K562 (cell line): ENCODE measurements at regions not wholly inside any gene's neighbourhood (a gene's known extent, or its start where the extent isn't known, plus 50 kb on each side); places are given as distances from the start of the nearest gene placed in this dataset.

Experiments
- ATAC-seq: fragments of 200-7000 bp; cut with Tn5 transposase; 3 replicates; pipeline ENCODE4 v1.9.1; 2020; ENCODE audit warnings: moderate library complexity
- BruUV-seq: library from RNA; stranded (reverse); fragments of 400-500 nt; replicated peaks from 2 replicates; lab custom pipeline; 2021; lab: Mats Ljungman, UMichigan
- CTCF ChIA-PET: fragments of 300-600 bp; formaldehyde crosslinking; extraction: SDS; loops from one replicate; lab custom pipeline; 2021; ENCODE audit warnings: low intra/inter-chr PET ratio; lab: Yijun Ruan, JAX
- POLR2A ChIA-PET: fragments of 300-600, 350-650 bp; sonication (Branson Sonifier 250); formaldehyde crosslinking; extraction: SDS; loops from one replicate; lab custom pipeline; 2021; ENCODE audit warnings: antibody characterized with exemption, inconsistent platforms; lab: Yijun Ruan, JAX
- DNase-seq, 4 experiments: peaks; one replicate each; pipeline versions ENCODE4 v3.0.0 to v3.0.0-alpha.2; 2011 to 2018; ENCODE audit warnings: low spot score in 3 of 4, mixed read lengths in 3 of 4; ENCODE audit errors: extremely low read depth in 1 of 4
- FAIRE-seq: peaks from 2 replicates; lab custom pipeline; 2011; peaks lifted over from hg19 to GRCh38; lab: Jason Lieb, UNC
- H2AFZ ChIP-seq: 2 replicates; pipeline ENCODE4 v1.6.0; 2011; ENCODE audit warnings: low read depth, low read length, control low read depth, inconsistent platforms
- H3K27ac ChIP-seq: fragments of 200-600 bp; 3 replicates; pipeline ENCODE4 v1.8.0; 2011; ENCODE audit warnings: low read depth, mild to moderate bottlenecking, control low read depth, inconsistent platforms, low read length, moderate library complexity, mixed read lengths; ENCODE audit errors: extremely low read depth
- H3K27me3 ChIP-seq, 2 experiments: fragments of 300-600 bp in 1 of 2; 2 replicates in 1 of 2; 3 replicates in 1 of 2; pipeline versions ENCODE4 v1.6.0 to v1.8.0; 2011; ENCODE audit warnings: inconsistent platforms in 2 of 2, low read length in 2 of 2, mild to moderate bottlenecking in 1 of 2, mixed read lengths in 1 of 2, moderate library complexity in 1 of 2; ENCODE audit not compliant: control insufficient read depth in 2 of 2, insufficient read depth in 2 of 2
- H3K36me3 ChIP-seq: fragments of 300-600 bp; 3 replicates; pipeline ENCODE4 v1.8.0; 2011; ENCODE audit warnings: mild to moderate bottlenecking, low read length, inconsistent platforms; ENCODE audit not compliant: control insufficient read depth, insufficient read depth
- H3K4me1 ChIP-seq, 2 experiments: fragments of 200-600 bp in 1 of 2; replicated peaks in 1 of 2; 2 replicates in 1 of 2; 3 replicates in 1 of 2; pipeline versions ENCODE4 v1.5.1 to v1.8.0; 2011; ENCODE audit warnings: inconsistent platforms in 2 of 2, low read length in 2 of 2, mild to moderate bottlenecking in 1 of 2, mixed read lengths in 1 of 2, moderate library complexity in 1 of 2; ENCODE audit not compliant: control insufficient read depth in 2 of 2, insufficient read depth in 2 of 2
- H3K4me2 ChIP-seq: 2 replicates; pipeline ENCODE4 v1.6.1; 2011; ENCODE audit warnings: low read length, control low read depth, inconsistent platforms, mixed read lengths; ENCODE audit not compliant: insufficient read depth
- H3K4me3 ChIP-seq: fragments of 200-600 bp; sonication (generic), shearing (Covaris generic); 2 replicates; pipeline ENCODE4 v1.5.1; 2016; ENCODE audit warnings: control low read depth, inconsistent platforms
- H3K79me2 ChIP-seq: fragments of 200-600 bp; 3 replicates; pipeline ENCODE4 v1.8.0; 2011; ENCODE audit warnings: low read length, inconsistent platforms; ENCODE audit not compliant: control insufficient read depth, insufficient read depth
- H3K9ac ChIP-seq, 2 experiments: 2 replicates each; pipeline versions ENCODE4 v1.6.0 to v1.6.1; 2011; ENCODE audit warnings: low read depth in 2 of 2, low read length in 2 of 2, control low read depth in 1 of 2, inconsistent platforms in 1 of 2, mild to moderate bottlenecking in 1 of 2, mixed read lengths in 1 of 2; ENCODE audit not compliant: insufficient read depth in 1 of 2
- H3K9me1 ChIP-seq: one replicate; pipeline ENCODE4 v1.6.0; 2011; ENCODE audit warnings: inconsistent platforms, mild to moderate bottlenecking, low read length, moderate library complexity; ENCODE audit not compliant: control insufficient read depth, insufficient read depth
- H3K9me3 ChIP-seq: replicated peaks from 2 replicates; pipeline ENCODE4 v1.5.1; 2011; ENCODE audit warnings: low read depth, low read length, inconsistent platforms; ENCODE audit not compliant: control insufficient read depth, insufficient read depth
- H4K20me1 ChIP-seq: replicated peaks from 2 replicates; pipeline ENCODE4 v1.6.1; 2011; ENCODE audit warnings: low read length, inconsistent platforms, mixed read lengths; ENCODE audit not compliant: control insufficient read depth, insufficient read depth
- BCLAF1 ChIP-seq, 2 experiments: fragments of 450-650 bp in 1 of 2; IDR thresholded peaks; 2 replicates each; pipeline ENCODE4 v1.6.1; 2011 to 2017; ENCODE audit warnings: low read depth in 2 of 2, antibody characterized with exemption in 1 of 2, borderline replicate concordance in 1 of 2, low read length in 1 of 2, mild to moderate bottlenecking in 1 of 2, mixed read lengths in 1 of 2; ENCODE audit not compliant: control insufficient read depth in 1 of 2
- MIER1 ChIP-seq: fragments of 450-650 bp; IDR thresholded peaks from 2 replicates; pipeline ENCODE4 v1.6.1; 2016; ENCODE audit warnings: antibody characterized with exemption, mild to moderate bottlenecking, low read depth
- RBM22 ChIP-seq: fragments of 200-400 bp; formaldehyde crosslinking; IDR thresholded peaks from 2 replicates; pipeline ENCODE4 v1.6.1; 2018; ENCODE audit warnings: low read length, low read depth; ENCODE audit not compliant: poor library complexity, severe bottlenecking
- SIX5 ChIP-seq, 2 experiments: IDR thresholded peaks; 2 replicates each; pipeline ENCODE4 v1.6.1; 2011; ENCODE audit warnings: low read length in 2 of 2, borderline replicate concordance in 1 of 2, low read depth in 1 of 2, mild to moderate bottlenecking in 1 of 2, moderate library complexity in 1 of 2; ENCODE audit not compliant: insufficient read depth in 1 of 2
- STAG1 ChIP-seq: sonication (generic); formaldehyde crosslinking; IDR thresholded peaks from 2 replicates; pipeline ENCODE4 v1.5.0; 2020; ENCODE audit warnings: missing genetic modification reagents, borderline replicate concordance
- U2AF2 ChIP-seq: fragments of 200-400 bp; formaldehyde crosslinking; optimal IDR thresholded peaks from 2 replicates; pipeline ENCODE3; 2017; ENCODE audit warnings: low read depth, mild to moderate bottlenecking, low read length
- USF2 ChIP-seq: sonication (generic); formaldehyde crosslinking; IDR thresholded peaks from 2 replicates; pipeline ENCODE4 v1.5.0; 2020; ENCODE audit warnings: missing genetic modification reagents
- ZBTB1 ChIP-seq: sonication (generic); formaldehyde crosslinking; IDR thresholded peaks from 2 replicates; pipeline ENCODE4 v1.8.1; 2023; ENCODE audit warnings: missing genetic modification reagents, low read depth, mild to moderate bottlenecking, borderline replicate concordance
- ZNF318 ChIP-seq, 2 experiments: fragments of 450-650 bp; IDR thresholded peaks; 2 replicates each; pipeline ENCODE4 v1.6.1; 2016; ENCODE audit warnings: mild to moderate bottlenecking in 2 of 2, borderline replicate concordance in 1 of 2, low read depth in 1 of 2, moderate library complexity in 1 of 2
- ZNF583 ChIP-seq: fragments of 250-450 bp; sonication (Bioruptor Pico); IDR thresholded peaks from 2 replicates; pipeline ENCODE4 v1.4.0; 2020
- WGBS: fragments of 100-300 bp; shearing (Covaris generic); methylation state at CpG from one replicate; pipeline ENCODE4 v1.1.6; 2016; ENCODE audit warnings: low coverage, mixed read lengths; ENCODE audit not compliant: insufficient coverage; ENCODE audit errors: missing lambda C conversion rate; 5-methylcytosine and 5-hydroxymethylcytosine counted together
- in situ Hi-C: fragments of 300-500 bp; cut with MboI; formaldehyde crosslinking; loops from 4 replicates; pipeline ENCODE4 v1.15.0; 2018; ENCODE audit warnings: inconsistent platforms, mixed read lengths
- intact Hi-C: fragments of 100-400 bp; cut with micrococcal nuclease; formaldehyde crosslinking; loops from 2 replicates; pipeline ENCODE4 v1.14.2; 2022

GRCh38 chr10:36333446-36333845, 691.4 kb upstream of the FZD8 start:
- H3K4me3 ChIP-seq, result no peak overlapping the region
- no TSS peak for BruUV-seq
- DNase-seq, result no peak
- 6% methylated on average over 2 of the region's 2 CpGs for WGBS
- ChIA-PET POLR2A (no interaction called here), CTCF (no interaction called here)
- H3K79me2 ChIP-seq, result no peaks in the 10 kb centered on the region
- H3K4me2 ChIP-seq, result no peak overlapping the region
- no peaks in the 10 kb centered on the region for H3K9me3 ChIP-seq
- ATAC-seq, result no peak
- no peaks in the 10 kb centered on the region for H3K4me1 ChIP-seq
- no peak for FAIRE-seq
- H3K9ac ChIP-seq, result no peak overlapping the region
- H3K27me3 ChIP-seq, result no peaks in the 10 kb centered on the region
- in situ Hi-C loops (no loop called here), intact Hi-C loops (no loop called here)
- H3K27ac ChIP-seq, result no peak overlapping the region
- no peaks in the 10 kb centered on the region for H3K9me1 ChIP-seq
- H4K20me1 ChIP-seq, result no peaks in the 10 kb centered on the region
- H3K36me3 ChIP-seq, result no peaks in the 10 kb centered on the region
- no peak overlapping the region for H2AFZ ChIP-seq
- TF ChIP-seq RBM22 (no peak), ZBTB1 (CRISPR knock-in tag) (no peak), MIER1 (no peak), ZNF583 (CRISPR knock-in tag) (no peak), BCLAF1 (IDR thresholded peaks at IDR 0.05; ENCODE audit: borderline replicate concordance in 1 of 2, control insufficient read depth in 1 of 2, low read depth in 2 of 2, low read length in 1 of 2) (no peak), U2AF2 (no peak), ZNF318 (IDR thresholded peaks at IDR 0.05; ENCODE audit: borderline replicate concordance in 1 of 2, low read depth in 1 of 2) (no peak), STAG1 (CRISPR knock-in tag) (no peak), USF2 (no peak), SIX5 (IDR thresholded peaks at IDR 0.05; ENCODE audit: borderline replicate concordance in 1 of 2, insufficient read depth in 1 of 2, low read depth in 1 of 2, low read length in 2 of 2) (no peak)
